Neural cell (in vitro differentiated cells): ENCODE measurements at regions not wholly inside any gene's neighbourhood (a gene's known extent, or its start where the extent isn't known, plus 50 kb on each side); places are given as distances from the start of the nearest gene placed in this dataset.

Experiments
- H2AFZ ChIP-seq: fragments of 200-600, 300-800 bp; sonication (generic), shearing (Covaris generic); 2 replicates; pipeline ENCODE4 v1.6.0; 2014; ENCODE audit warnings: low read depth, mild to moderate bottlenecking, antibody characterized with exemption, low read length, moderate library complexity
- H3F3A ChIP-seq: fragments of 200-600 bp; shearing (Covaris generic); 2 replicates; pipeline ENCODE4 v1.6.1; 2016; ENCODE audit warnings: mild to moderate bottlenecking, moderate library complexity, mixed read lengths, antibody characterized with exemption, low read length; ENCODE audit not compliant: insufficient read depth, poor library complexity, severe bottlenecking
- H3K27ac ChIP-seq: fragments of 200-600, 300-800 bp; sonication (generic), shearing (Covaris generic); 2 replicates; pipeline ENCODE4 v1.5.1; 2014; ENCODE audit warnings: mild to moderate bottlenecking, low read length, moderate library complexity
- H3K27me3 ChIP-seq: fragments of 300-800, 200-600 bp; sonication (generic), shearing (Covaris generic); 2 replicates; pipeline ENCODE4 v1.6.0; 2014; ENCODE audit warnings: mild to moderate bottlenecking, low read depth, low read length, moderate library complexity; ENCODE audit not compliant: insufficient read depth
- H3K36me3 ChIP-seq: fragments of 300-800, 200-600 bp; sonication (generic), shearing (Covaris generic); 2 replicates; pipeline ENCODE4 v1.5.1; 2014; ENCODE audit warnings: mild to moderate bottlenecking, antibody characterized with exemption, low read length, moderate library complexity; ENCODE audit not compliant: insufficient read depth
- H3K4me2 ChIP-seq: fragments of 300-800, 200-600 bp; sonication (generic), shearing (Covaris generic); 2 replicates; pipeline ENCODE4 v1.6.0; 2014; ENCODE audit warnings: mild to moderate bottlenecking, low read length
- H3K4me3 ChIP-seq: fragments of 300-800, 200-600 bp; sonication (generic), shearing (Covaris generic); 2 replicates; pipeline ENCODE4 v1.5.1; 2014; ENCODE audit warnings: mild to moderate bottlenecking, low read length, moderate library complexity
- H3K79me2 ChIP-seq: fragments of 200-600 bp; shearing (Covaris generic); replicated peaks from 2 replicates; pipeline ENCODE4 v1.6.0; 2014; ENCODE audit warnings: mild to moderate bottlenecking, low read length, moderate library complexity; ENCODE audit not compliant: insufficient read depth
- H3K9ac ChIP-seq: fragments of 300-800, 200-600 bp; sonication (generic), shearing (Covaris generic); 2 replicates; pipeline ENCODE4 v1.6.1; 2016; ENCODE audit warnings: mild to moderate bottlenecking, low read length, mixed read lengths
- H3K9me2 ChIP-seq: fragments of 200-600 bp; shearing (Covaris generic); 2 replicates; pipeline ENCODE4 v1.6.1; 2016; ENCODE audit warnings: mild to moderate bottlenecking, low read length, mixed read lengths; ENCODE audit not compliant: insufficient read depth
- H3K9me3 ChIP-seq: fragments of 200-600, 300-800 bp; sonication (generic), shearing (Covaris generic); 2 replicates; pipeline ENCODE4 v1.6.1; 2016; ENCODE audit warnings: mild to moderate bottlenecking, mixed run types, low read length, moderate library complexity, mixed read lengths
- H4K20me1 ChIP-seq: fragments of 200-600 bp; shearing (Covaris generic); 2 replicates; pipeline ENCODE4 v1.6.1; 2016; ENCODE audit warnings: mild to moderate bottlenecking, mixed run types; ENCODE audit not compliant: insufficient read depth
- EP300 ChIP-seq: fragments of 450-650 bp; conservative IDR thresholded peaks from 2 replicates; pipeline ENCODE4 v1.6.1; 2014; ENCODE audit warnings: antibody characterized with exemption, mild to moderate bottlenecking, moderate library complexity; ENCODE audit not compliant: poor library complexity, severe bottlenecking
- EZH2 ChIP-seq: fragments of 200-600, 300-800 bp; shearing (Covaris generic), sonication (generic); IDR thresholded peaks from 2 replicates; pipeline ENCODE4 v1.6.1; 2014; ENCODE audit warnings: antibody characterized with exemption, low read length, borderline replicate concordance, mild to moderate bottlenecking; ENCODE audit not compliant: insufficient read depth, poor library complexity, severe bottlenecking
- MXI1 ChIP-seq: fragments of 450-650 bp; conservative IDR thresholded peaks from 2 replicates; pipeline ENCODE4 v1.6.1; 2014; ENCODE audit warnings: antibody characterized with exemption, mild to moderate bottlenecking; ENCODE audit not compliant: poor library complexity, severe bottlenecking
- POLR2AphosphoS5 ChIP-seq: IDR thresholded peaks from 2 replicates; pipeline ENCODE4 v1.6.1; 2012
- RAD21 ChIP-seq: fragments of 450-650 bp; conservative IDR thresholded peaks from 2 replicates; pipeline ENCODE4 v1.6.1; 2014; ENCODE audit warnings: antibody characterized with exemption, mild to moderate bottlenecking, moderate library complexity
- REST ChIP-seq: IDR thresholded peaks from 2 replicates; pipeline ENCODE4 v1.6.1; 2012; ENCODE audit warnings: borderline replicate concordance
- SMC3 ChIP-seq: fragments of 450-650 bp; conservative IDR thresholded peaks from 2 replicates; pipeline ENCODE4 v1.6.1; 2014; ENCODE audit warnings: antibody characterized with exemption, mild to moderate bottlenecking, moderate library complexity; ENCODE audit not compliant: poor library complexity
- TAF1 ChIP-seq: IDR thresholded peaks from 2 replicates; pipeline ENCODE4 v1.6.1; 2012; ENCODE audit warnings: low read depth
- TF ChIP-seq, protein P1 (sequence below): fragments of 450-650 bp; IDR thresholded peaks from 2 replicates; pipeline ENCODE4 v1.5.1; 2014; ENCODE audit warnings: antibody characterized with exemption, mild to moderate bottlenecking, moderate library complexity; ENCODE audit not compliant: poor library complexity, severe bottlenecking

DNA sequence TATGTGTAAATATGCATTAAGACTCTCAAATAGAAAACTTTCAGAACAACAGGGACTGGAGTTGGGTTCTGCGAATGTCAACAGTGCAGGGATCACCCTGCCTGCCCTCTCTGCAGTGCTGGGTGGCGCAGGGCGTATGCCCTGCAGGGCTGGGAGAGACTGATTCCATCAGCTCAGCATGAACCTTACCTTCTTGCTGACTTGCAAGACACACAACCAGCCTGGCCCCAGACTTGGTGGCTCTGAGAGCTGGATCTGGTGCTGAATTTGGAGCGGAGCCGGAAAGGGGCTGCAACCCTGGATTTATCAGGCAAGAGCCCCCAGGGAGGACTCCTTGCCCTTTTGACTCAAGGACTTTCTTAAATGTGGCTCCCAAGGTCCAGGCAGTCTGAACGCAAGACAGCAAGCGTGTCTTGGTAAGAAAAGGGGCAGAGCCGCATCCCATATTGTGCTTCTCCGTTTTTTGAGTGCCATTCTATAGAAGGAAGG is 376.0 kb upstream of the IRX2 start:
- Histone ChIP-seq H3K9ac (no peak overlapping the region), H3K9me2 (no peaks in the 10 kb centered on the region), H4K20me1 (no peaks in the 10 kb centered on the region), H3K9me3 (no peaks in the 10 kb centered on the region), H3K79me2 (no peaks in the 10 kb centered on the region), H3K36me3 (no peaks in the 10 kb centered on the region), H3K27me3 (no peaks in the 10 kb centered on the region), H2AFZ (no peak overlapping the region), H3K4me3 (no peak overlapping the region), H3F3A (no peaks in the 10 kb centered on the region), H3K4me2 (no peak overlapping the region), H3K27ac (no peak overlapping the region)
- no peak for TF ChIP-seq EZH2
- no peak for TF ChIP-seq POLR2AphosphoS5
- no peak for TF ChIP-seq TAF1

DNA sequence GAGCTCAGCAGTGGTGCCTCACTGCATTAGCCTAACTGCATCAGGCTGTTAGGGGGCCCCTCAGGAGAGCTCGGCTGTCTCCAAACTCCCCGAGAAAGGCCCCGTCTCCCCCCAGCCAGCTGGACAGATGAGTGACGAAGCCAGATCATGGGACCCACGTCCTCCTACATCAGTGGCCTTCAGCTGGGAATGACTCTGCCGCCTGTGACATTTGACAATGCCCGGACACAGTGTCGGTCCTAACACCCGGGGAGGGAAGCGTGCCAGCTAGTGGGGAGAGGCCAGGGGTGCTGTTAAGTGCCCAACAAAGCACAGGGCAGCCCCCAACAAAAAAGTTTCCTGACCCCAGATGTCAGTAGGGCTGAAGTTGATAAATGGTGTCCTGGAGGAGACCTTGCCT is 375.2 kb upstream of the IRX2 start:
- Histone ChIP-seq H4K20me1 (no peaks in the 10 kb centered on the region), H3K4me2 (no peak overlapping the region), H3K36me3 (no peaks in the 10 kb centered on the region), H3F3A (no peaks in the 10 kb centered on the region), H3K9me2 (no peaks in the 10 kb centered on the region), H3K4me3 (no peak overlapping the region), H3K27ac (no peak overlapping the region), H3K9ac (no peak overlapping the region), H3K27me3 (peaks cover 7% of the 10 kb centered on the region), H3K79me2 (no peaks in the 10 kb centered on the region), H2AFZ (no peak overlapping the region), H3K9me3 (no peaks in the 10 kb centered on the region)
- no peak for TF ChIP-seq REST
- no peak for TF ChIP-seq EP300
- no peak for TF ChIP-seq RAD21
- no peak for TF ChIP-seq TAF1
- no peak for TF ChIP-seq POLR2AphosphoS5
- no peak for TF ChIP-seq EZH2
- no peak for TF ChIP-seq SMC3
- no peak for TF ChIP-seq MXI1
- TF ChIP-seq, protein P1, sequence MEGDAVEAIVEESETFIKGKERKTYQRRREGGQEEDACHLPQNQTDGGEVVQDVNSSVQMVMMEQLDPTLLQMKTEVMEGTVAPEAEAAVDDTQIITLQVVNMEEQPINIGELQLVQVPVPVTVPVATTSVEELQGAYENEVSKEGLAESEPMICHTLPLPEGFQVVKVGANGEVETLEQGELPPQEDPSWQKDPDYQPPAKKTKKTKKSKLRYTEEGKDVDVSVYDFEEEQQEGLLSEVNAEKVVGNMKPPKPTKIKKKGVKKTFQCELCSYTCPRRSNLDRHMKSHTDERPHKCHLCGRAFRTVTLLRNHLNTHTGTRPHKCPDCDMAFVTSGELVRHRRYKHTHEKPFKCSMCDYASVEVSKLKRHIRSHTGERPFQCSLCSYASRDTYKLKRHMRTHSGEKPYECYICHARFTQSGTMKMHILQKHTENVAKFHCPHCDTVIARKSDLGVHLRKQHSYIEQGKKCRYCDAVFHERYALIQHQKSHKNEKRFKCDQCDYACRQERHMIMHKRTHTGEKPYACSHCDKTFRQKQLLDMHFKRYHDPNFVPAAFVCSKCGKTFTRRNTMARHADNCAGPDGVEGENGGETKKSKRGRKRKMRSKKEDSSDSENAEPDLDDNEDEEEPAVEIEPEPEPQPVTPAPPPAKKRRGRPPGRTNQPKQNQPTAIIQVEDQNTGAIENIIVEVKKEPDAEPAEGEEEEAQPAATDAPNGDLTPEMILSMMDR = no peak

GRCh38 chr5:3124410-3124809 is 372.9 kb upstream of the IRX2 start:
- Histone ChIP-seq H3K27me3 (peaks cover 30% of the 10 kb centered on the region), H3K9me3 (no peaks in the 10 kb centered on the region), H3K36me3 (no peaks in the 10 kb centered on the region), H3K9ac (no peak overlapping the region), H4K20me1 (no peaks in the 10 kb centered on the region), H3K9me2 (no peaks in the 10 kb centered on the region), H3F3A (no peaks in the 10 kb centered on the region), H3K4me3 (no peak overlapping the region), H3K27ac (no peak overlapping the region), H3K4me2 (no peak overlapping the region), H3K79me2 (no peaks in the 10 kb centered on the region), H2AFZ (no peak overlapping the region)
- no peak for TF ChIP-seq POLR2AphosphoS5
- TF ChIP-seq, protein P1 = no peak
- TF ChIP-seq RAD21 = no peak
- no peak for TF ChIP-seq EZH2
- TF ChIP-seq REST = no peak
- TF ChIP-seq MXI1 = no peak
- no peak for TF ChIP-seq EP300
- TF ChIP-seq SMC3 = no peak
